Keratinocyte (primary cell): ENCODE measurements at regions not wholly inside any gene's neighbourhood (a gene's known extent, or its start where the extent isn't known, plus 50 kb on each side); places are given as distances from the start of the nearest gene placed in this dataset.
"Not testable (repeated sequence)": the region's sequence is repeated elsewhere in the genome, so short reads cannot be mapped to it uniquely, and the experiment has no call there.

ENCODE experiments used
- DNase-seq: peaks from one replicate; pipeline ENCODE4 v3.0.0-alpha.2; 2011; ENCODE audit warnings: low read depth, missing footprints, low spot score
- FAIRE-seq: peaks from 2 replicates; lab custom pipeline; 2011; peaks lifted over from hg19 to GRCh38; lab: Jason Lieb, UNC
- H2AFZ ChIP-seq: 2 replicates; pipeline ENCODE4 v1.6.0; 2012; ENCODE audit warnings: low read length, control low read depth, inconsistent platforms; ENCODE audit not compliant: control insufficient read depth
- H3K27ac ChIP-seq: 2 replicates; pipeline ENCODE4 v1.5.1; 2011; ENCODE audit warnings: low read length; ENCODE audit not compliant: control insufficient read depth, insufficient read depth
- H3K27me3 ChIP-seq: 3 replicates; pipeline ENCODE4 v1.6.0; 2011; ENCODE audit warnings: low read length; ENCODE audit not compliant: control insufficient read depth, insufficient read depth; ENCODE audit errors: extremely low read depth
- H3K36me3 ChIP-seq, 2 experiments: 2 replicates in 1 of 2; 3 replicates in 1 of 2; pipeline ENCODE4 v1.5.1; 2011; ENCODE audit warnings: low read length in 2 of 2, mild to moderate bottlenecking in 1 of 2; ENCODE audit not compliant: control insufficient read depth in 2 of 2, insufficient read depth in 2 of 2; ENCODE audit errors: extremely low read depth in 1 of 2
- H3K4me1 ChIP-seq: 3 replicates; pipeline ENCODE4 v1.5.1; 2011; ENCODE audit warnings: low read length; ENCODE audit not compliant: control insufficient read depth, insufficient read depth; ENCODE audit errors: extremely low read depth
- H3K4me2 ChIP-seq: 3 replicates; pipeline ENCODE4 v1.6.0; 2011; ENCODE audit warnings: low read depth, low read length; ENCODE audit not compliant: control insufficient read depth, insufficient read depth; ENCODE audit errors: extremely low read depth
- H3K4me3 ChIP-seq, 3 experiments: fragments of 200-600 bp in 1 of 3; sonication (generic) in 1 of 3; 2 replicates in 2 of 3; 3 replicates in 1 of 3; pipeline ENCODE4 v1.5.1; 2011 to 2016; ENCODE audit warnings: low read length in 3 of 3, mild to moderate bottlenecking in 3 of 3, control low read depth in 2 of 3, inconsistent platforms in 1 of 3, low read depth in 1 of 3, mixed read lengths in 1 of 3, mixed run types in 1 of 3, moderate library complexity in 1 of 3; ENCODE audit not compliant: control insufficient read depth in 2 of 3, insufficient read depth in 2 of 3; ENCODE audit errors: extremely low read depth in 1 of 3
- H3K79me2 ChIP-seq: 2 replicates; pipeline ENCODE4 v1.6.0; 2012; ENCODE audit warnings: low read length; ENCODE audit not compliant: control insufficient read depth, insufficient read depth
- H3K9ac ChIP-seq: 3 replicates; pipeline ENCODE4 v1.6.0; 2011; ENCODE audit warnings: low read length; ENCODE audit not compliant: control insufficient read depth, insufficient read depth; ENCODE audit errors: extremely low read depth
- H3K9me1 ChIP-seq: 3 replicates; pipeline ENCODE4 v1.6.0; 2011; ENCODE audit warnings: low read length; ENCODE audit not compliant: control insufficient read depth, insufficient read depth; ENCODE audit errors: extremely low read depth
- H3K9me3 ChIP-seq: 2 replicates; pipeline ENCODE4 v1.5.1; 2012; ENCODE audit warnings: low read depth, low read length; ENCODE audit not compliant: control insufficient read depth
- H4K20me1 ChIP-seq: 3 replicates; pipeline ENCODE4 v1.6.0; 2011; ENCODE audit warnings: low read length; ENCODE audit not compliant: control insufficient read depth, insufficient read depth; ENCODE audit errors: extremely low read depth
- EZH2 ChIP-seq: IDR thresholded peaks from one replicate; pipeline ENCODE4 v1.6.1; 2012; ENCODE audit warnings: inconsistent platforms, mild to moderate bottlenecking, low read length, moderate library complexity
- dilution Hi-C: fragments of 300-500 bp; cut with MboI; formaldehyde crosslinking; loops from one replicate; pipeline ENCODE4 v1.7.0; 2020; ENCODE audit warnings: low sequenced_read_pairs; ENCODE audit not compliant: extremely low pct_ligation_motif_present
- TF ChIP-seq, protein P1 (sequence below), 3 experiments: IDR thresholded peaks in 1 of 3; conservative IDR thresholded peaks in 1 of 3; optimal IDR thresholded peaks in 1 of 3; 2 replicates in 2 of 3; 3 replicates in 1 of 3; pipeline versions ENCODE3 to v1.5.1; 2011; ENCODE audit warnings: low read length in 3 of 3, mild to moderate bottlenecking in 3 of 3, moderate library complexity in 2 of 3, control low read depth in 1 of 3, inconsistent platforms in 1 of 3; ENCODE audit not compliant: insufficient read depth in 2 of 3; ENCODE audit errors: extremely low read depth in 1 of 3

GRCh38 chr2:175597286-175597685, 404.8 kb downstream of the LNPK start:
- dilution Hi-C loops, result no loop called here
- Histone ChIP-seq H3K4me3 (no peak overlapping the region), H4K20me1 (no peaks in the 10 kb centered on the region), H3K4me1 (no peaks in the 10 kb centered on the region), H3K36me3 (no peaks in the 10 kb centered on the region), H3K27me3 (no peaks in the 10 kb centered on the region), H3K79me2 (no peaks in the 10 kb centered on the region), H3K9ac (no peak overlapping the region), H3K4me2 (no peak overlapping the region), H3K9me3 (no peaks in the 10 kb centered on the region), H3K27ac (no peak overlapping the region), H3K9me1 (no peaks in the 10 kb centered on the region), H2AFZ (no peak overlapping the region)
- FAIRE-seq, result no peak
- DNase-seq, result no peak
- TF ChIP-seq, protein P1, sequence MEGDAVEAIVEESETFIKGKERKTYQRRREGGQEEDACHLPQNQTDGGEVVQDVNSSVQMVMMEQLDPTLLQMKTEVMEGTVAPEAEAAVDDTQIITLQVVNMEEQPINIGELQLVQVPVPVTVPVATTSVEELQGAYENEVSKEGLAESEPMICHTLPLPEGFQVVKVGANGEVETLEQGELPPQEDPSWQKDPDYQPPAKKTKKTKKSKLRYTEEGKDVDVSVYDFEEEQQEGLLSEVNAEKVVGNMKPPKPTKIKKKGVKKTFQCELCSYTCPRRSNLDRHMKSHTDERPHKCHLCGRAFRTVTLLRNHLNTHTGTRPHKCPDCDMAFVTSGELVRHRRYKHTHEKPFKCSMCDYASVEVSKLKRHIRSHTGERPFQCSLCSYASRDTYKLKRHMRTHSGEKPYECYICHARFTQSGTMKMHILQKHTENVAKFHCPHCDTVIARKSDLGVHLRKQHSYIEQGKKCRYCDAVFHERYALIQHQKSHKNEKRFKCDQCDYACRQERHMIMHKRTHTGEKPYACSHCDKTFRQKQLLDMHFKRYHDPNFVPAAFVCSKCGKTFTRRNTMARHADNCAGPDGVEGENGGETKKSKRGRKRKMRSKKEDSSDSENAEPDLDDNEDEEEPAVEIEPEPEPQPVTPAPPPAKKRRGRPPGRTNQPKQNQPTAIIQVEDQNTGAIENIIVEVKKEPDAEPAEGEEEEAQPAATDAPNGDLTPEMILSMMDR (optimal IDR thresholded peaks at IDR 0.05 in 1 of 3, IDR thresholded peaks at IDR 0.05 in 1 of 3, conservative IDR thresholded peaks at IDR 0.05 in 1 of 3; ENCODE audit: extremely low read depth in 1 of 3, insufficient read depth in 2 of 3, low read length in 3 of 3), result no peak
- TF ChIP-seq EZH2, result no peak

DNA sequence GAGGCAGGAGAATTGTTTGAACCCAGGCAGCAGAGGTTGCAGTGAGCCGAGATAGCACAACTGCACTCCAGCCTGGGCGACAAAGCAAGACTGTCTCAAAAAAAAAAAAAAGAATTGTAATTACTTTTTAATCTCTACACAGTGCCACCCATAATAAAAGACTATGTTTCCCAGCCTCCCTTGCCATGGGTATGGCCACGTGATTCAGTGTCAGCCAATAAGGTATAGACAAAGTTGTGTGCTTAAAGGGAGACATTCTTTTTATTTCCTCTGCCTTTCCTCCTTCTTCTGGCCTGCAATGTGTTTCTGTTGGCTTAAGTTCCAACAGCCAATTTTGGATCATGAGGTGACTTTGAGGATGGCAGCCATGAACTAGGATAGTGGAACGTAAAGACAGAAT, 406.9 kb downstream of the LNPK start:
- Histone ChIP-seq H3K36me3 (no peaks in the 10 kb centered on the region), H3K4me1 (no peaks in the 10 kb centered on the region), H3K9me1 (no peaks in the 10 kb centered on the region), H3K79me2 (no peaks in the 10 kb centered on the region), H2AFZ (no peak overlapping the region), H3K27ac (no peak overlapping the region), H3K4me3 (no peak overlapping the region), H3K9me3 (no peaks in the 10 kb centered on the region), H3K9ac (no peak overlapping the region), H3K4me2 (no peak overlapping the region), H4K20me1 (no peaks in the 10 kb centered on the region), H3K27me3 (no peaks in the 10 kb centered on the region)
- DNase-seq (no peak), FAIRE-seq (no peak)
- TF ChIP-seq, protein P1 (optimal IDR thresholded peaks at IDR 0.05 in 1 of 3, IDR thresholded peaks at IDR 0.05 in 1 of 3, conservative IDR thresholded peaks at IDR 0.05 in 1 of 3; ENCODE audit: extremely low read depth in 1 of 3, insufficient read depth in 2 of 3, low read length in 3 of 3), result no peak
- no peak for TF ChIP-seq EZH2
- dilution Hi-C loops, result no loop called here

DNA sequence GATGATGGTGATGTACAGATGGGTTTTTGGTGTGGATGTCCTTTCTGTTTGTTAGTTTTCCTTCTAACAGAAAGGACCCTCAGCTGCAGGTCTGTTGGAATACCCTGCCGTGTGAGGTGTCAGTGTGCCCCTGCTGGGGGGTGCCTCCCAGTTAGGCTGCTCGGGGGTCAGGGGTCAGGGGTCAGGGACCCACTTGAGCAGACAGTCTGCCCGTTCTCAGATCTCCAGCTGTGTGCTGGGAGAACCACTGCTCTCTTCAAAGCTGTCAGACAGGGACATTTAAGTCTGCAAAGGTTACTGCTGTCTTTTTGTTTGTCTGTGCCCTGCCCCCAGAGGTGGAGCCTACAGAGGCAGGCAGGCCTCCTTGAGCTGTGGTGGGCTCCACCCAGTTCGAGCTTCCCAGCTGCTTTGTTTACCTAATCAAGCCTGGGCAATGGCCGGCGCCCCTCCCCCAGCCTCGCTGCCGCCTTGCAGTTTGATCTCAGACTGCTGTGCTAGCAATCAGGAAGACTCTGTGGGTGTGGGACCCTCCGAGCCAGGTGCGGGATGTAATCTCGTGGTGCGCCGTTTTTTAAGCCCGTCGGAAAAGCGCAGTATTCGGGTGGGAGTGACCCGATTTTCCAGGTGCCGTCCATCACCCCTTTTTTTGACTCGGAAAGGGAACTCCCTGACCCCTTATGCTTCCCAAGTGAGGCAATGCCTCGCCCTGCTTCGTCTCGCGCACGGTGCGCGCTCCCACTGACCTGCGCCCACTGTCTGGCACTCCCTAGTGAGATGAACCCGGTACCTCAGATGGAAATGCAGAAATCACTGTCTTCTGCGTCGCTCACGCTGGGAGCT, 408.2 kb downstream of the LNPK start:
- H3K4me1 ChIP-seq, dilution Hi-C loops, DNase-seq, H4K20me1 ChIP-seq, H3K36me3 ChIP-seq, H3K27ac ChIP-seq, H3K4me3 ChIP-seq, H2AFZ ChIP-seq, H3K9ac ChIP-seq, H3K79me2 ChIP-seq, H3K4me2 ChIP-seq, FAIRE-seq, H3K9me1 ChIP-seq, H3K9me3 ChIP-seq, H3K27me3 ChIP-seq: not testable (repeated sequence)

DNA sequence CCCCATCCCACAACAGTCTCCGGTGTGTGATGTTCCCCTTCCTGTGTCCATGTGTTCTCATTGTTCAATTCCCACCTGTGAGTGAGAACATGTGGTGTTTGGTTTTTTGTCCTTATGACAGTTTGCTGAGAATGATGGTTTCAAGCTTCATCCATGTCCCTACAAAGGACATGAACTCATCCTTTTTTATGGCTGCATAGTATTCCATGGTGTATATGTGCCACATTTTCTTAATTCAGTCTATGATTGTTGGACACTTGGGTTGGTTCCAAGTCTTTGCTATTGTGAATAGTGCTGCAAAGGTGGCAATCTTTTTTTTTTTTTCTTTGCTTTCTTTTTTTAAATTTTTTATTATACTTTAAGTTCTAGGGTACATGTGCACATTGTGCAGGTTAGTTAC, 406.7 kb upstream of the ATP5MC3 start:
- H3K4me2 ChIP-seq, H3K9me3 ChIP-seq, H2AFZ ChIP-seq, H3K9ac ChIP-seq, H3K4me1 ChIP-seq, H3K79me2 ChIP-seq, FAIRE-seq, H3K4me3 ChIP-seq, H4K20me1 ChIP-seq, H3K27ac ChIP-seq, H3K27me3 ChIP-seq, H3K9me1 ChIP-seq, DNase-seq, dilution Hi-C loops, H3K36me3 ChIP-seq: not testable (repeated sequence)
